ENCODE measurements at regions not wholly inside any gene's neighbourhood (a gene's known extent, or its start where the extent isn't known, plus 50 kb on each side); places are given as distances from the start of the nearest gene placed in this dataset.

GRCh38 chr3:165903885-165904630 is 66.8 kb upstream of the BCHE start:
- H2AFZ ChIP-seq (ENCODE audit: low read depth, low read length) = no peak overlapping the region
- H4K20me1 ChIP-seq (ENCODE audit: insufficient read depth) = no peaks in the 10 kb centered on the region
- no peak overlapping the region for H3K4me2 ChIP-seq (ENCODE audit: low read length)
- H3K79me2 ChIP-seq (replicated peaks; ENCODE audit: insufficient read depth, low read length) = no peaks in the 10 kb centered on the region
- no peaks in the 10 kb centered on the region for H3K9me2 ChIP-seq (ENCODE audit: insufficient read depth, low read length)
- no peak for TF ChIP-seq RAD21 (conservative IDR thresholded peaks at IDR 0.05)
- no peak for TF ChIP-seq EZH2 (IDR thresholded peaks at IDR 0.05; ENCODE audit: borderline replicate concordance, insufficient read depth, low read length, poor library complexity, severe bottlenecking)
- no peak for TF ChIP-seq MXI1 (conservative IDR thresholded peaks at IDR 0.05; ENCODE audit: poor library complexity, severe bottlenecking)
- TF ChIP-seq SMC3 (conservative IDR thresholded peaks at IDR 0.05; ENCODE audit: poor library complexity) = no peak
- TF ChIP-seq EP300 (conservative IDR thresholded peaks at IDR 0.05; ENCODE audit: poor library complexity, severe bottlenecking) = no peak
- TF ChIP-seq POLR2AphosphoS5 (IDR thresholded peaks at IDR 0.05) = no peak
- TF ChIP-seq CTCF (IDR thresholded peaks at IDR 0.05; ENCODE audit: poor library complexity, severe bottlenecking) = no peak
- no peak for TF ChIP-seq REST (IDR thresholded peaks at IDR 0.05; ENCODE audit: borderline replicate concordance)
- no peak for TF ChIP-seq TAF1 (IDR thresholded peaks at IDR 0.05; ENCODE audit: low read depth)
- H3K9ac ChIP-seq (ENCODE audit: low read length) = no peak overlapping the region
- H3K36me3 ChIP-seq (ENCODE audit: insufficient read depth, low read length) = no peaks in the 10 kb centered on the region
- H3K27me3 ChIP-seq (ENCODE audit: insufficient read depth, low read depth, low read length) = no peaks in the 10 kb centered on the region
- no peaks in the 10 kb centered on the region for H3K9me3 ChIP-seq (ENCODE audit: low read length)
- H3F3A ChIP-seq (ENCODE audit: insufficient read depth, low read length, poor library complexity, severe bottlenecking) = no peaks in the 10 kb centered on the region
- no peak overlapping the region for H3K4me3 ChIP-seq (ENCODE audit: low read length)
- no peak overlapping the region for H3K27ac ChIP-seq (ENCODE audit: low read length)

GRCh38 chr3:165899066-165899465 is 61.8 kb upstream of the BCHE start:
- H3K9me3 ChIP-seq (ENCODE audit: low read length) = no peaks in the 10 kb centered on the region
- H3K9ac ChIP-seq (ENCODE audit: low read length) = no peak overlapping the region
- no peaks in the 10 kb centered on the region for H3F3A ChIP-seq (ENCODE audit: insufficient read depth, low read length, poor library complexity, severe bottlenecking)
- no peaks in the 10 kb centered on the region for H3K36me3 ChIP-seq (ENCODE audit: insufficient read depth, low read length)
- no peak overlapping the region for H3K27ac ChIP-seq (ENCODE audit: low read length)
- no peak overlapping the region for H3K4me2 ChIP-seq (ENCODE audit: low read length)
- no peak overlapping the region for H2AFZ ChIP-seq (ENCODE audit: low read depth, low read length)
- no peaks in the 10 kb centered on the region for H3K79me2 ChIP-seq (replicated peaks; ENCODE audit: insufficient read depth, low read length)
- H4K20me1 ChIP-seq (ENCODE audit: insufficient read depth) = no peaks in the 10 kb centered on the region
- no peaks in the 10 kb centered on the region for H3K9me2 ChIP-seq (ENCODE audit: insufficient read depth, low read length)
- no peaks in the 10 kb centered on the region for H3K27me3 ChIP-seq (ENCODE audit: insufficient read depth, low read depth, low read length)
- no peak for TF ChIP-seq SMC3 (conservative IDR thresholded peaks at IDR 0.05; ENCODE audit: poor library complexity)
- H3K4me3 ChIP-seq (ENCODE audit: low read length) = no peak overlapping the region

Data from neural cell (in vitro differentiated cells).